SU-DHL-6 (cell line): ENCODE measurements at regions not wholly inside any gene's neighbourhood (a gene's known extent, or its start where the extent isn't known, plus 50 kb on each side); places are given as distances from the start of the nearest gene placed in this dataset.

Experiments
- H2AFZ ChIP-seq: fragments of 200-600 bp; sonication (generic); 2 replicates; pipeline ENCODE4 v1.6.1; 2014; ENCODE audit warnings: low read depth, mild to moderate bottlenecking, moderate library complexity, mixed read lengths, antibody characterized with exemption, low read length; ENCODE audit not compliant: severe bottlenecking
- H3F3A ChIP-seq: fragments of 200-600 bp; shearing (Covaris generic); 2 replicates; pipeline ENCODE4 v1.6.0; 2016; ENCODE audit warnings: antibody characterized with exemption, mild to moderate bottlenecking; ENCODE audit not compliant: insufficient read depth
- H3K27ac ChIP-seq: fragments of 200-600 bp; sonication (generic); 2 replicates; pipeline ENCODE4 v1.5.1; 2016; ENCODE audit warnings: low read depth, mild to moderate bottlenecking, low read length, moderate library complexity, mixed read lengths
- H3K27me3 ChIP-seq: fragments of 200-600 bp; sonication (generic), shearing (Covaris generic); 2 replicates; pipeline ENCODE4 v1.6.0; 2014; ENCODE audit warnings: mild to moderate bottlenecking, low read length
- H3K36me3 ChIP-seq: fragments of 200-600 bp; sonication (generic); 2 replicates; pipeline ENCODE4 v1.6.1; 2014; ENCODE audit warnings: mild to moderate bottlenecking, low read length, mixed read lengths
- H3K4me2 ChIP-seq: fragments of 300-600, 200-600 bp; shearing (Covaris generic), sonication (generic); 2 replicates; pipeline ENCODE4 v1.6.0; 2014; ENCODE audit warnings: low read length, low read depth, mild to moderate bottlenecking; ENCODE audit not compliant: poor library complexity, severe bottlenecking
- H3K4me3 ChIP-seq: fragments of 200-600 bp; sonication (generic); 2 replicates; pipeline ENCODE4 v1.5.1; 2014; ENCODE audit warnings: antibody characterized with exemption, low read length, mild to moderate bottlenecking, mixed read lengths; ENCODE audit not compliant: insufficient read depth, poor library complexity, severe bottlenecking
- H3K79me2 ChIP-seq: fragments of 200-600 bp; sonication (generic); 2 replicates; pipeline ENCODE4 v1.6.1; 2014; ENCODE audit warnings: mild to moderate bottlenecking, low read length, moderate library complexity; ENCODE audit not compliant: insufficient read depth
- H3K9ac ChIP-seq: fragments of 200-600 bp; sonication (generic); 2 replicates; pipeline ENCODE4 v1.7.0; 2014; ENCODE audit warnings: mild to moderate bottlenecking, low read length
- H3K9me2 ChIP-seq: fragments of 200-600 bp; sonication (generic); replicated peaks from 2 replicates; pipeline ENCODE4 v1.6.1; 2014; ENCODE audit warnings: low read length; ENCODE audit not compliant: insufficient read depth
- H3K9me3 ChIP-seq: fragments of 200-600 bp; sonication (generic); 2 replicates; pipeline ENCODE4 v1.6.1; 2014; ENCODE audit warnings: low read length, mixed read lengths; ENCODE audit not compliant: insufficient read depth
- H4K20me1 ChIP-seq: fragments of 200-600 bp; sonication (generic); 2 replicates; pipeline ENCODE4 v1.6.1; 2014; ENCODE audit warnings: low read depth, mild to moderate bottlenecking, antibody characterized with exemption, low read length, moderate library complexity, mixed read lengths
- CTCF ChIP-seq: fragments of 200-600 bp; sonication (generic); IDR thresholded peaks from one replicate; pipeline ENCODE4 v1.5.1; 2017; ENCODE audit warnings: antibody characterized with exemption, mild to moderate bottlenecking, low read length, moderate library complexity; ENCODE audit not compliant: insufficient read depth, poor library complexity, severe bottlenecking
- EZH2phosphoT487 ChIP-seq: fragments of 200-600 bp; sonication (generic), shearing (Covaris generic); conservative IDR thresholded peaks from 2 replicates; pipeline ENCODE4 v1.6.1; 2018; ENCODE audit warnings: mild to moderate bottlenecking, antibody characterized with exemption, low read length, moderate library complexity, mixed read lengths

GRCh38 chr7:149627911-149628310 is 130.3 kb upstream of the ZNF746 start:
- no peaks in the 10 kb centered on the region for H3K27me3 ChIP-seq
- H3K4me3 ChIP-seq = no peak overlapping the region
- no peaks in the 10 kb centered on the region for H3K9me2 ChIP-seq
- TF ChIP-seq CTCF (no peak), EZH2phosphoT487 (no peak)
- no peaks in the 10 kb centered on the region for H3K9me3 ChIP-seq
- H3K27ac ChIP-seq = no peak overlapping the region
- H3F3A ChIP-seq = peaks cover 8% of the 10 kb centered on the region
- H3K9ac ChIP-seq = no peak overlapping the region
- H3K4me2 ChIP-seq = no peak overlapping the region
- H3K36me3 ChIP-seq = no peaks in the 10 kb centered on the region
- H2AFZ ChIP-seq = no peak overlapping the region
- peaks cover 16% of the 10 kb centered on the region for H3K79me2 ChIP-seq
- H4K20me1 ChIP-seq = peaks cover 3% of the 10 kb centered on the region; the same call in 1 of the 2 replicates

GRCh38 chr7:149626972-149627371 is 129.4 kb upstream of the ZNF746 start:
- TF ChIP-seq CTCF = no peak
- TF ChIP-seq EZH2phosphoT487 = no peak
- Histone ChIP-seq H3K27me3 (no peaks in the 10 kb centered on the region), H3K4me3 (no peak overlapping the region), H3K27ac (no peak overlapping the region), H3K79me2 (peaks cover 25% of the 10 kb centered on the region), H3K9me3 (no peaks in the 10 kb centered on the region), H3F3A (peaks cover 18% of the 10 kb centered on the region), H3K9me2 (no peaks in the 10 kb centered on the region), H4K20me1 (peaks cover 7% of the 10 kb centered on the region; the same call in 1 of the 2 replicates), H3K9ac (no peak overlapping the region), H2AFZ (no peak overlapping the region), H3K36me3 (no peaks in the 10 kb centered on the region), H3K4me2 (no peak overlapping the region)

GRCh38 chr7:149625947-149626392 is 128.4 kb upstream of the ZNF746 start:
- Histone ChIP-seq H4K20me1 (peaks cover 7% of the 10 kb centered on the region; the same call in 1 of the 2 replicates), H3K27ac (no peak overlapping the region), H2AFZ (no peak overlapping the region), H3K9me3 (no peaks in the 10 kb centered on the region), H3K4me3 (no peak overlapping the region), H3K36me3 (no peaks in the 10 kb centered on the region), H3K27me3 (no peaks in the 10 kb centered on the region), H3K4me2 (no peak overlapping the region), H3K79me2 (peaks cover 25% of the 10 kb centered on the region), H3K9me2 (no peaks in the 10 kb centered on the region), H3K9ac (no peak overlapping the region), H3F3A (peaks cover 18% of the 10 kb centered on the region)
- TF ChIP-seq EZH2phosphoT487 (no peak), CTCF (no peak)
